Esophagus muscularis mucosa (tissue), 4 donors: ENCODE measurements at regions not wholly inside any gene's neighbourhood (a gene's known extent, or its start where the extent isn't known, plus 50 kb on each side); places are given as distances from the start of the nearest gene placed in this dataset.

ENCODE experiments used
- DNase-seq: peaks from one replicate; pipeline ENCODE4 v3.0.0-alpha.2; 2017; ENCODE audit errors: extremely low spot score
- H3K27ac ChIP-seq, 4 donors: fragments of 200-600 bp; sonication (generic); replicated peaks in 1 of 4; 1 replicate in 3 of 4; 2 replicates in 1 of 4; pipeline ENCODE4 v1.5.1; 2016 to 2019; ENCODE audit warnings: mild to moderate bottlenecking in 1 of 4
- H3K27me3 ChIP-seq, 4 donors: fragments of 200-600 bp; sonication (generic); one replicate each; pipeline versions ENCODE4 v1.5.1 to v1.6.0; 2016 to 2019
- H3K36me3 ChIP-seq, 4 donors: fragments of 200-600 bp; sonication (generic); one replicate each; pipeline ENCODE4 v1.5.1; 2016 to 2019
- H3K4me1 ChIP-seq, 4 donors: fragments of 200-600 bp; sonication (generic); one replicate each; pipeline ENCODE4 v1.5.1; 2016 to 2019
- H3K4me3 ChIP-seq, 4 donors: fragments of 200-600 bp; sonication (generic); 1 replicate in 2 of 4; 2 replicates in 2 of 4; pipeline ENCODE4 v1.5.1; 2016 to 2019; ENCODE audit warnings: mild to moderate bottlenecking in 4 of 4, moderate library complexity in 1 of 4
- H3K9me3 ChIP-seq, 4 donors: fragments of 200-600 bp; sonication (generic); 1 replicate in 3 of 4; 2 replicates in 1 of 4; pipeline ENCODE4 v1.5.1; 2016 to 2019
- CTCF ChIP-seq, 3 experiments: fragments of 200-600 bp in 2 of 3; fragments of 450-650 bp in 1 of 3; sonication (generic) in 2 of 3; IDR thresholded peaks; one replicate each; pipeline ENCODE4 v1.5.1; 2017 to 2019; ENCODE audit warnings: antibody characterized with exemption in 3 of 3, mild to moderate bottlenecking in 2 of 3, moderate library complexity in 1 of 3
- EP300 ChIP-seq: sonication (generic); formaldehyde crosslinking; IDR thresholded peaks from one replicate; pipeline ENCODE4 v1.6.1; 2017; ENCODE audit warnings: antibody characterized with exemption
- POLR2A ChIP-seq: fragments of 450-650 bp; IDR thresholded peaks from one replicate; pipeline ENCODE4 v1.6.1; 2017; ENCODE audit warnings: antibody characterized with exemption, moderate library complexity, mild to moderate bottlenecking, low read depth
- POLR2AphosphoS5 ChIP-seq, 2 donors: sonication (generic); formaldehyde crosslinking; IDR thresholded peaks; one replicate each; pipeline ENCODE4 v1.6.1; 2017; ENCODE audit warnings: antibody characterized with exemption in 2 of 2
- WGBS: methylation state at CpG from one replicate; pipeline ENCODE4 v1.1.5; 2018; 5-methylcytosine and 5-hydroxymethylcytosine counted together
- intact Hi-C: fragments of 100-400 bp; cut with DNase I; formaldehyde crosslinking; loops from one replicate; pipeline ENCODE4 v1.15.1; 2023

GRCh38 chr1:238681021-238681420 is 705.3 kb upstream of the CHRM3 start:
- DNase-seq, result no peak
- H3K27ac ChIP-seq, result no peak overlapping the region
- no peak overlapping the region for H3K4me3 ChIP-seq
- no peaks in the 10 kb centered on the region for H3K4me1 ChIP-seq
- no peaks in the 10 kb centered on the region for H3K36me3 ChIP-seq
- intact Hi-C loops, result no loop called here
- H3K9me3 ChIP-seq, result no peaks in the 10 kb centered on the region
- TF ChIP-seq POLR2AphosphoS5 (IDR thresholded peaks at IDR 0.05) (no peak), EP300 (no peak), POLR2A (no peak), CTCF (IDR thresholded peaks at IDR 0.05) (no peak)
- WGBS, result 89% methylated on average over 5 of the region's 5 CpGs
- H3K27me3 ChIP-seq, result no peaks in the 10 kb centered on the region

GRCh38 chr1:238677567-238677966 is 708.8 kb upstream of the CHRM3 start:
- Histone ChIP-seq H3K27me3 (no peaks in the 10 kb centered on the region), H3K36me3 (no peaks in the 10 kb centered on the region), H3K27ac (no peak overlapping the region), H3K9me3 (no peaks in the 10 kb centered on the region), H3K4me3 (no peak overlapping the region), H3K4me1 (no peaks in the 10 kb centered on the region)
- WGBS, result 91% methylated on average over 4 of the region's 4 CpGs
- no peak for TF ChIP-seq CTCF (IDR thresholded peaks at IDR 0.05)
- no peak for TF ChIP-seq POLR2A
- TF ChIP-seq POLR2AphosphoS5 (IDR thresholded peaks at IDR 0.05), result no peak
- TF ChIP-seq EP300, result no peak
- intact Hi-C loops, result no loop called here
- DNase-seq, result no peak

GRCh38 chr1:238675221-238675620 is 711.1 kb upstream of the CHRM3 start:
- Histone ChIP-seq H3K36me3 (no peaks in the 10 kb centered on the region), H3K27me3 (no peaks in the 10 kb centered on the region), H3K4me3 (no peak overlapping the region), H3K4me1 (no peaks in the 10 kb centered on the region), H3K9me3 (no peaks in the 10 kb centered on the region), H3K27ac (no peak overlapping the region)
- no peak for DNase-seq
- 74% methylated on average over 1 of the region's 1 CpG for WGBS
- TF ChIP-seq EP300 (no peak), POLR2AphosphoS5 (IDR thresholded peaks at IDR 0.05) (no peak), POLR2A (no peak), CTCF (IDR thresholded peaks at IDR 0.05) (no peak)
- intact Hi-C loops, result no loop called here

- TF ChIP-seq POLR2A, result no peak
- TF ChIP-seq EP300, result no peak
- TF ChIP-seq CTCF (IDR thresholded peaks at IDR 0.05), result no peak
- no peak for TF ChIP-seq POLR2AphosphoS5 (IDR thresholded peaks at IDR 0.05)
- DNase-seq, result no peak
- 92% methylated on average over 1 of the region's 1 CpG for WGBS
- Histone ChIP-seq H3K27me3 (no peaks in the 10 kb centered on the region), H3K36me3 (no peaks in the 10 kb centered on the region), H3K4me1 (no peaks in the 10 kb centered on the region), H3K9me3 (no peaks in the 10 kb centered on the region), H3K4me3 (no peak overlapping the region), H3K27ac (no peak overlapping the region)
- intact Hi-C loops, result no loop called here
Observed at GRCh38 chr1:238674316-238674715, 712.1 kb upstream of the CHRM3 start.

- no peak overlapping the region for H3K27ac ChIP-seq
- no peak overlapping the region for H3K4me3 ChIP-seq
- TF ChIP-seq EP300 (no peak), CTCF (IDR thresholded peaks at IDR 0.05) (no peak), POLR2A (no peak), POLR2AphosphoS5 (IDR thresholded peaks at IDR 0.05) (no peak)
- H3K27me3 ChIP-seq, result no peaks in the 10 kb centered on the region
- no peaks in the 10 kb centered on the region for H3K36me3 ChIP-seq
- DNase-seq, result no peak
- 82% methylated on average over 3 of the region's 3 CpGs for WGBS
- intact Hi-C loops, result no loop called here
- H3K4me1 ChIP-seq, result no peaks in the 10 kb centered on the region
- no peaks in the 10 kb centered on the region for H3K9me3 ChIP-seq
Observed at GRCh38 chr1:238673561-238673960, 712.8 kb upstream of the CHRM3 start.
